ENCODE measurements at regions not wholly inside any gene's neighbourhood (a gene's known extent, or its start where the extent isn't known, plus 50 kb on each side); places are given as distances from the start of the nearest gene placed in this dataset.

DNA sequence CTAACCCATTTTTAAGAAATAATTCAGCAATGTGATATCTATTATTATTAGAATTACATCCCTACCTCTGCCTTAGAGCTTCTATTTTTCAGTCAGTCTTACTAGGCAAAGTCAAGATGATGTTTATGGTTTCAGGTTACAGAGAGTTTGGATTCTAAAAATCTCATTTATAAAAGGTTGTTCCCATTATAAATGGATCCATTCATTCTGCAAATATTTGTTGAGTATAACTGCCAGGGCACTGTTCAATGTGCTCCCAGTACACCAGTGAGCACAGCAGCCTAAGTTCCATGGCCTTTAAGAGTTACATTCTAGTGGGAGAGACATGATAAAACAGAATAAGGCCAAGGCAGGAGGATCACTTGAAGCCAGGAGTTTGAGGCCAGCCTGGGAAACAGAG lies 75.9 kb upstream of the EYA4 start:
- Histone ChIP-seq H3K4me3 (ENCODE audit: low read depth in 1 of 2, low read length in 2 of 2) (no peak overlapping the region), H3K9me3 (ENCODE audit: control insufficient read depth in 1 of 2, low read length in 2 of 2) (no peaks in the 10 kb centered on the region), H3K36me3 (ENCODE audit: control insufficient read depth in 1 of 2, insufficient read depth in 2 of 2, low read length in 2 of 2) (no peaks in the 10 kb centered on the region), H3K27me3 (ENCODE audit: low read depth, low read length) (no peaks in the 10 kb centered on the region), H3K27ac (ENCODE audit: low read length) (no peak overlapping the region), H3K4me1 (ENCODE audit: control insufficient read depth in 1 of 2, insufficient read depth in 2 of 2, low read length in 2 of 2) (no peaks in the 10 kb centered on the region)

DNA sequence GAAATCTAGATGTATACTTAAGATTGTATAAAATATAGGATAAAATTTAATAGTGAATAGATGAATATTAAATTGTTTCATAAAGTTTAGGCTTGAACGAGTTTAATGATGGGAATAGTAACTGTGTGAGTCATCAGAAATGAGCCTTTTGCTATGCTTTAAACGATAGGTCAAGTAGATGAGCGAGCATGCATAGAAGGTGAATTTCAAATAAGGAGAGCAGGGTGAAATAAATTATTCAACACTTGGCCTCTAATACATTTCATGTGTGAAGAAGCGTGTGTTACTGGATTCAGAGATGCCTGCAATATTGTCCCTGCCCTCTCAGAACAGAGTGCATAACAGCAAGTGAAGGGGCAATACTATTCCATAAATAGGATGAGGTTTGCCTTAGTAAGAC lies 74.4 kb upstream of the EYA4 start:
- no peaks in the 10 kb centered on the region for H3K4me1 ChIP-seq (ENCODE audit: control insufficient read depth in 1 of 2, insufficient read depth in 2 of 2, low read length in 2 of 2)
- H3K36me3 ChIP-seq (ENCODE audit: control insufficient read depth in 1 of 2, insufficient read depth in 2 of 2, low read length in 2 of 2): no peaks in the 10 kb centered on the region
- H3K27me3 ChIP-seq (ENCODE audit: low read depth, low read length): no peaks in the 10 kb centered on the region
- no peak overlapping the region for H3K27ac ChIP-seq (ENCODE audit: low read length)
- no peaks in the 10 kb centered on the region for H3K9me3 ChIP-seq (ENCODE audit: control insufficient read depth in 1 of 2, low read length in 2 of 2)
- no peak overlapping the region for H3K4me3 ChIP-seq (ENCODE audit: low read depth in 1 of 2, low read length in 2 of 2)

DNA sequence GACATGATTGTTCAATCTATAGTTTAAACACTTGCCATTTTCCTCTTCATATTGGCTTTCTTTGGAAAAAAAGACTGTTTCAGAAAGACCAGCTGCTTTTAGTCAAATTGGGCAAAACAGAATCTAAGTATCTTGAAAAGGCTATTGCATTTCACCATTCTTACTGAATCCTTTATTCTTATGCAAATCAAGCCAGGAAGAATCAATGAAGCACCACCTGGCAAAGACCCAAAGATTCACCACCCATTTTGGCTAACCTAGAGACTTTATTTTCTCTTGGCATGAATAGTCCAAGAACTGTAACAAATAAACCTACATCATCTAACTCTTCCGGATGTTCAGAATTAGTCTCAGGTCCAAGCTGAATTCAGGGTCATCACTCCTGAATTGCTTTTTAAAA lies 71.3 kb upstream of the EYA4 start:
- peaks cover 0 to 8% of the 10 kb centered on the region in 2 donors for H3K9me3 ChIP-seq (ENCODE audit: control insufficient read depth in 1 of 2, low read length in 2 of 2)
- no peaks in the 10 kb centered on the region for H3K4me1 ChIP-seq (ENCODE audit: control insufficient read depth in 1 of 2, insufficient read depth in 2 of 2, low read length in 2 of 2)
- no peaks in the 10 kb centered on the region for H3K27me3 ChIP-seq (ENCODE audit: low read depth, low read length)
- H3K36me3 ChIP-seq (ENCODE audit: control insufficient read depth in 1 of 2, insufficient read depth in 2 of 2, low read length in 2 of 2): no peaks in the 10 kb centered on the region
- H3K4me3 ChIP-seq (ENCODE audit: low read depth in 1 of 2, low read length in 2 of 2): no peak overlapping the region
- no peak overlapping the region for H3K27ac ChIP-seq (ENCODE audit: low read length)

DNA sequence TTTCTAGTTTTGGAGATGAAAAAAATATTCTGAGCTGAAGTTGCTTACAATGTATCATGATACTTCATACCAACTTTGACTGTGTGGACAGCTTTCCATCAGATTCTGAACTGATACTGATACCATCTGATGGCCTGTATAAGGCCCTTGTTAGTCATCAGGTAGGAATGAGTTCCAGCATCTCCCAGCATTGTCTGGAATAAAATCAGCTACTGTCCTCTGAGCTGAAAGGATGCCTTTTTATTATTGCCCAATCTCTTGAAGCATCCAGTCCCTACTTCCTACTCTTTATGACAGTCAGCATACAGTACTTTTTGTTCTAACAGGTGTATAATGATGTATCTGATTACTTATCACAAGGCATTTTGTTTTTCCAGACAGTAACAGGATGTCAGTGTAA lies 70.6 kb upstream of the EYA4 start:
- Histone ChIP-seq H3K4me1 (ENCODE audit: control insufficient read depth in 1 of 2, insufficient read depth in 2 of 2, low read length in 2 of 2) (no peaks in the 10 kb centered on the region), H3K36me3 (ENCODE audit: control insufficient read depth in 1 of 2, insufficient read depth in 2 of 2, low read length in 2 of 2) (no peaks in the 10 kb centered on the region), H3K27ac (ENCODE audit: low read length) (no peak overlapping the region), H3K27me3 (ENCODE audit: low read depth, low read length) (no peaks in the 10 kb centered on the region), H3K9me3 (ENCODE audit: control insufficient read depth in 1 of 2, low read length in 2 of 2) (peaks cover 0 to 8% of the 10 kb centered on the region in 2 donors), H3K4me3 (ENCODE audit: low read depth in 1 of 2, low read length in 2 of 2) (no peak overlapping the region)

DNA sequence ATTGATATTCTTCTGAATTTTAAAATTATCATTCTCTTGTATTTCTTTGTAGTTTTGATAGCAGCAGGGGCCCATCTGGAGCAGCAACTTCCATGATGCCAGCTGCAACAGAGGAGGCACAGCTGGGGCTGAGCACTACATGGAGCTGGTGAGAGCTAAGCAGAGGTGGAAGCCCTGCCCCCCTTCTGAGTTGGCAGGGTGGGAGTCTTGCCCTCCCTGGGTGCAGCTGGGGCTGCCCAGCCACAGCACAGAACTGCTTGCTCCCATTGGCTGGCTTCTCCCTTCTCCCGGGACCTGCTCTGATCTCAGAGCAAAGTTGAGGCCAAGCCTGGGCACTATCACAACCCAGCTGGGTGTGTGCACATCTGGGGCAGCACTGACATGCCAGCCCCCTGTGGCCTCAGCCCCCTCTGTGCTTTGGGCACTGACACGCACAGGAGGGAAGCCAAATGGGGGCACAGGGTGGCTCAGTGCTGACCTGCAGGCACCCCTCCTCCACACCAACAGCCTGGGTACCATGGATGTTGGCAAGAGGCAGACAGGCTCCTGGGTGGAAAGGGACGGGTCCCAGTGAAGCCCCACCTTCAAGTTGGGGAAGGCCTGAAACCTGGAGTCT lies 69.1 kb upstream of the EYA4 start:
- H3K4me1 ChIP-seq (ENCODE audit: control insufficient read depth in 1 of 2, insufficient read depth in 2 of 2, low read length in 2 of 2): no peaks in the 10 kb centered on the region
- no peaks in the 10 kb centered on the region for H3K27me3 ChIP-seq (ENCODE audit: low read depth, low read length)
- H3K27ac ChIP-seq (ENCODE audit: low read length): no peak overlapping the region
- H3K9me3 ChIP-seq (ENCODE audit: control insufficient read depth in 1 of 2, low read length in 2 of 2): peaks cover 0 to 8% of the 10 kb centered on the region in 2 donors
- no peak overlapping the region for H3K4me3 ChIP-seq (ENCODE audit: low read depth in 1 of 2, low read length in 2 of 2)
- no peaks in the 10 kb centered on the region for H3K36me3 ChIP-seq (ENCODE audit: control insufficient read depth in 1 of 2, insufficient read depth in 2 of 2, low read length in 2 of 2)

DNA sequence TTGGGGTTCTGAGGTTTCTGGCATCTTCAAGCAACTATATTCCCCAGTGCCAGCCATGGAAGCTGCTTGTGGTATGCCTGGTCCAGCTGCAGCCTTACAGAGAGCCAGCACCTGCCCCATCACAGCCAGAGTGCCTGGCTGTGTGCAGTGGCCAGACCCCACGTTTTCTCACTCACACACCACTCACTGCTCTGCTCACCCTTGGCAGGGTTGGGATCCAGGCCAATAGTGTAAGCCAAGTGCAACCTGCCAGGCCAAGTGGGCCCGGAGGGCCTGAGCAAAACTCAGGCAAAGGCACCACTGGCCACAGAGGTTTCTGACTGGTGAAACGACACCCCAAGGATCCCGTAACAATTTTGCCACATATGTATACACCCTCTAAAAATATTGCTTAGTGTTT lies 67.9 kb upstream of the EYA4 start:
- Histone ChIP-seq H3K27me3 (ENCODE audit: low read depth, low read length) (no peaks in the 10 kb centered on the region), H3K9me3 (ENCODE audit: control insufficient read depth in 1 of 2, low read length in 2 of 2) (peaks cover 0 to 8% of the 10 kb centered on the region in 2 donors), H3K36me3 (ENCODE audit: control insufficient read depth in 1 of 2, insufficient read depth in 2 of 2, low read length in 2 of 2) (no peaks in the 10 kb centered on the region), H3K27ac (ENCODE audit: low read length) (no peak overlapping the region), H3K4me1 (ENCODE audit: control insufficient read depth in 1 of 2, insufficient read depth in 2 of 2, low read length in 2 of 2) (no peaks in the 10 kb centered on the region), H3K4me3 (ENCODE audit: low read depth in 1 of 2, low read length in 2 of 2) (no peak overlapping the region)

DNA sequence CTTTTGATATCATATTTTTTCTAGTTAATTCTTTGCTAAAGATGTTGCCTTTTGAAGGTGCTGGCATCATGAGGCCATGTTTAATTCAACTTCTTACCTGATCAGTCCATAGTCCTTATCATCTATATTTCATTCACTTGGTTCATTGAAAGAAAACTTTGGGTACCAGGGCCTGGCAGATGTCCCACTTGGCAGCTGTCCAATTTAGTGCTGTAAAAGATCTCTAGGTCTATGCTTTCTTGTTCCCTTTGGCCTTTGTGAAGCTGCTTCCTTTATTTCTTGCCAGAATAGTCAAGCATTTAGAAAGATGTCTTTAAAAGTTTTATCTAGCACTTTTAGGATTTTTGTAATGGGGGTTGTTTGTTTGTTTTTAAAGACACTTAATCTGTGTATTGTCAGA lies 61.7 kb upstream of the EYA4 start:
- no peaks in the 10 kb centered on the region for H3K9me3 ChIP-seq (ENCODE audit: control insufficient read depth in 1 of 2, low read length in 2 of 2)
- no peaks in the 10 kb centered on the region for H3K4me1 ChIP-seq (ENCODE audit: control insufficient read depth in 1 of 2, insufficient read depth in 2 of 2, low read length in 2 of 2)
- H3K36me3 ChIP-seq (ENCODE audit: control insufficient read depth in 1 of 2, insufficient read depth in 2 of 2, low read length in 2 of 2): no peaks in the 10 kb centered on the region
- H3K27ac ChIP-seq (ENCODE audit: low read length): no peak overlapping the region
- no peak overlapping the region for H3K4me3 ChIP-seq (ENCODE audit: low read depth in 1 of 2, low read length in 2 of 2)
- no peaks in the 10 kb centered on the region for H3K27me3 ChIP-seq (ENCODE audit: low read depth, low read length)

DNA sequence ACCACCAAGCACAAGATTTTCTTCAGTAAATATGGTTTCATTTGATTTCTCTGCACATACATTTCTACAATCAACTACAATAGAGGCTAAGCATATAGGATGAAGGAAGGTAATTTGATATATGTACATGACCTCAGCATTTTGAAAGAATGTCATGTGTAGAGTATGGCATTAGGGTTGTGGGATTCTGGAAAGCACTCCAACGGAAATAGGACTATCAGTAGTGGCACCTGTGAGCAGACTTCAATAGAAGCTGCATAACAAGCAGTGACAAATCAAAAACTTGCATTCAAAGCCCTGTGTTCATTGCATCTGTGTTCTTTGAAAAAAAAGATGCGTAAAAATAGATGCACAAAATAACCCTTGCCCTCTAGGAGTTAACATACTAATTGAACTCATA lies 57.5 kb upstream of the EYA4 start:
- Histone ChIP-seq H3K4me1 (ENCODE audit: control insufficient read depth in 1 of 2, insufficient read depth in 2 of 2, low read length in 2 of 2) (no peaks in the 10 kb centered on the region), H3K4me3 (ENCODE audit: low read depth in 1 of 2, low read length in 2 of 2) (no peak overlapping the region), H3K27me3 (ENCODE audit: low read depth, low read length) (no peaks in the 10 kb centered on the region), H3K9me3 (ENCODE audit: control insufficient read depth in 1 of 2, low read length in 2 of 2) (no peaks in the 10 kb centered on the region), H3K36me3 (ENCODE audit: control insufficient read depth in 1 of 2, insufficient read depth in 2 of 2, low read length in 2 of 2) (no peaks in the 10 kb centered on the region), H3K27ac (ENCODE audit: low read length) (no peak overlapping the region)

DNA sequence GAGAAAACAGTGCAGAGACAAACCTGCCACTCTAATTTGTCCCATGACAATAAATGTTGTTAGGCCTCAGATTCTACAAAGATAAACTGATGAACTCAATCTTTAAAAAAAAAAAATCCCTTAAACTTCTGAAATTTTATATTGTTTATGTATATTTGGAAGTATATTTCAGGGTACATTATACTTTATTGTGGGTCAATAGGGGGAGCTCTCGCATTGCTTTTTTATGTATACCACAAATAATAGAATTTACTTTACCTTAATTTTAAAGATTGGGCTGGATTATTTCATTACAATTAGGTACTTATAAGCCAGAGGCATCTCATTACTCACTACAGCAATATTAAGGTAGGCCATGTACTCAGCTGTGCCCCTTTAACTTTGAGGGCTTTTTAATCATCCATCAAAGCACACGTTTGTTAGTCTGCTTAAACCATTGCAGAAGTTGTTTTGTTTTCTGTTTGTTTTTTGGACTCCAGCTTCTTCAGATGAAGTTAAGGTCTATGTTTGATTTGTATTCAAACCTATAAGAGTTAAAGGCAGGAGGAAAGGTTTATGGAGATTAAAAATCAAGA lies 56.3 kb upstream of the EYA4 start:
- Histone ChIP-seq H3K9me3 (ENCODE audit: control insufficient read depth in 1 of 2, low read length in 2 of 2) (no peaks in the 10 kb centered on the region), H3K4me3 (ENCODE audit: low read depth in 1 of 2, low read length in 2 of 2) (no peak overlapping the region), H3K36me3 (ENCODE audit: control insufficient read depth in 1 of 2, insufficient read depth in 2 of 2, low read length in 2 of 2) (no peaks in the 10 kb centered on the region), H3K27me3 (ENCODE audit: low read depth, low read length) (no peaks in the 10 kb centered on the region), H3K4me1 (ENCODE audit: control insufficient read depth in 1 of 2, insufficient read depth in 2 of 2, low read length in 2 of 2) (no peaks in the 10 kb centered on the region), H3K27ac (ENCODE audit: low read length) (no peak overlapping the region)

DNA sequence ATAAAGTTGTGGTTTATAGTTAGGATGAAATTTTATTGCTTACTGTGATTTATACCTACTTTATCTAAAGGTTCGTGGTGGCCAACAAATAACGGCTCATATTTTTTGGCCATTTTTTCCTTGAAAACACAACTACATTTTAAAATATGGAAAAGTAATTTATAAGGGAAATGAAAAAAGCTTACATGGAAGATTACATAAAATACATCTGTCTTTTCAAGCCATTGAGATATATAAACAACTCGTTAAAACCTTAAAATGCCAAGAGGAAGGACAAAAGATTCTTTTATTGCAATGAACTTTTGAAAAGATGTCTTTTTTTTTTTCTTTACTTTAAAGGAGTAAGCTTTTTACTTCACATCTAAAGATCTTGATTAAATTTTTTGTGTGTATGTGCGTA lies 55.4 kb upstream of the EYA4 start:
- H3K4me1 ChIP-seq (ENCODE audit: control insufficient read depth in 1 of 2, insufficient read depth in 2 of 2, low read length in 2 of 2): no peaks in the 10 kb centered on the region
- H3K27me3 ChIP-seq (ENCODE audit: low read depth, low read length): no peaks in the 10 kb centered on the region
- no peak overlapping the region for H3K27ac ChIP-seq (ENCODE audit: low read length)
- no peaks in the 10 kb centered on the region for H3K36me3 ChIP-seq (ENCODE audit: control insufficient read depth in 1 of 2, insufficient read depth in 2 of 2, low read length in 2 of 2)
- H3K4me3 ChIP-seq (ENCODE audit: low read depth in 1 of 2, low read length in 2 of 2): no peak overlapping the region
- H3K9me3 ChIP-seq (ENCODE audit: control insufficient read depth in 1 of 2, low read length in 2 of 2): no peaks in the 10 kb centered on the region

DNA sequence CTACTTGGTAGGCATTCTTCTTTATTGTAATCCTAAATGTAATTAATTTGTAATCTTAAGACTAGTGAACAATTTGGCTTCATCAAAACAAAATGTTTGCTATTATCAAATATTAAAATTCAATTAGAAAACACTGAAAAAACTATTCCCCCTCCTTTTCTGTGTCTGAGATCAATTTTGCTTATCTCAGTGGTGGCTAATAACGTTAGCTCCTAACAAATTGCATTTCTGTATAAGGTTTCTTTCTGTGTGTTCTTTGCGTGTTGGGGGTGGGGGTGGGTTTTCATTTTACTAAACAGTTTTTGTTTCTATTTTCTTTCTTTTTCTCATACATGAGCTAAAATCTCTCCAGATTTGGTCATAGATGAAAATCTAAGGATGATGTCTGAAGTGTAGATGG lies 54.0 kb upstream of the EYA4 start:
- Histone ChIP-seq H3K27ac (ENCODE audit: low read length) (no peak overlapping the region), H3K4me1 (ENCODE audit: control insufficient read depth in 1 of 2, insufficient read depth in 2 of 2, low read length in 2 of 2) (no peaks in the 10 kb centered on the region), H3K9me3 (ENCODE audit: control insufficient read depth in 1 of 2, low read length in 2 of 2) (no peaks in the 10 kb centered on the region), H3K4me3 (ENCODE audit: low read depth in 1 of 2, low read length in 2 of 2) (no peak overlapping the region), H3K27me3 (ENCODE audit: low read depth, low read length) (no peaks in the 10 kb centered on the region), H3K36me3 (ENCODE audit: control insufficient read depth in 1 of 2, insufficient read depth in 2 of 2, low read length in 2 of 2) (no peaks in the 10 kb centered on the region)

Measured in muscle layer of duodenum (tissue), 2 donors.